ENCODE measurements at regions not wholly inside any gene's neighbourhood (a gene's known extent, or its start where the extent isn't known, plus 50 kb on each side); places are given as distances from the start of the nearest gene placed in this dataset.
"Not testable (repeated sequence)": the region's sequence is repeated elsewhere in the genome, so short reads cannot be mapped to it uniquely, and the experiment has no call there.

GRCh38 chr13:100954430-100955305 lies 280.1 kb upstream of the TMTC4 start:
- peaks cover under 1% of the 10 kb centered on the region for H3K27me3 Mint-ChIP-seq (ENCODE audit: low read depth)
- H3K4me1 Mint-ChIP-seq (ENCODE audit: low read depth): no peaks in the 10 kb centered on the region
- DNase-seq: no peak
- ATAC-seq: no peak
- no peaks in the 10 kb centered on the region for H3K9me3 Mint-ChIP-seq
- no peaks in the 10 kb centered on the region for H3K36me3 Mint-ChIP-seq (ENCODE audit: insufficient read depth)
- no peak overlapping the region for H3K4me3 Mint-ChIP-seq

- Mint-ChIP-seq H3K4me3 (no peak overlapping the region), H3K36me3 (ENCODE audit: insufficient read depth) (no peaks in the 10 kb centered on the region), H3K27me3 (ENCODE audit: low read depth) (no peaks in the 10 kb centered on the region), H3K9me3 (no peaks in the 10 kb centered on the region), H3K4me1 (ENCODE audit: low read depth) (no peaks in the 10 kb centered on the region)
- ATAC-seq: no peak
- no peak for DNase-seq
Measured at GRCh38 chr13:100951016-100951415, 276.4 kb upstream of the TMTC4 start.

- H3K27me3 Mint-ChIP-seq (ENCODE audit: low read depth); H3K9me3 Mint-ChIP-seq; H3K4me1 Mint-ChIP-seq (ENCODE audit: low read depth); DNase-seq; H3K36me3 Mint-ChIP-seq (ENCODE audit: insufficient read depth); ATAC-seq; H3K4me3 Mint-ChIP-seq: not testable (repeated sequence)
Measured at GRCh38 chr13:100948937-100949336, 274.3 kb upstream of the TMTC4 start.

GRCh38 chr13:100946588-100946987 lies 272.0 kb upstream of the TMTC4 start:
- Mint-ChIP-seq H3K4me3 (no peak overlapping the region), H3K4me1 (ENCODE audit: low read depth) (no peaks in the 10 kb centered on the region), H3K27me3 (ENCODE audit: low read depth) (no peaks in the 10 kb centered on the region), H3K9me3 (no peaks in the 10 kb centered on the region), H3K36me3 (ENCODE audit: insufficient read depth) (no peaks in the 10 kb centered on the region)
- ATAC-seq (no peak), DNase-seq (no peak)

GRCh38 chr13:100944791-100945345 lies 270.3 kb upstream of the TMTC4 start:
- ATAC-seq (no peak), DNase-seq (no peak)
- no peaks in the 10 kb centered on the region for H3K36me3 Mint-ChIP-seq (ENCODE audit: insufficient read depth)
- no peaks in the 10 kb centered on the region for H3K4me1 Mint-ChIP-seq (ENCODE audit: low read depth)
- no peaks in the 10 kb centered on the region for H3K9me3 Mint-ChIP-seq
- H3K4me3 Mint-ChIP-seq: no peak overlapping the region
- H3K27me3 Mint-ChIP-seq (ENCODE audit: low read depth): no peaks in the 10 kb centered on the region

- no peak for DNase-seq
- Mint-ChIP-seq H3K36me3 (ENCODE audit: insufficient read depth) (no peaks in the 10 kb centered on the region), H3K9me3 (no peaks in the 10 kb centered on the region), H3K4me1 (ENCODE audit: low read depth) (no peaks in the 10 kb centered on the region), H3K27me3 (ENCODE audit: low read depth) (no peaks in the 10 kb centered on the region), H3K4me3 (no peak overlapping the region)
- no peak for ATAC-seq
Measured at GRCh38 chr13:100942742-100943141, 268.1 kb upstream of the TMTC4 start.

GRCh38 chr13:100941377-100942368 lies 267.1 kb upstream of the TMTC4 start:
- H3K4me3 Mint-ChIP-seq: no peak overlapping the region
- no peak for DNase-seq
- no peaks in the 10 kb centered on the region for H3K4me1 Mint-ChIP-seq (ENCODE audit: low read depth)
- H3K9me3 Mint-ChIP-seq: no peaks in the 10 kb centered on the region
- no peaks in the 10 kb centered on the region for H3K36me3 Mint-ChIP-seq (ENCODE audit: insufficient read depth)
- no peaks in the 10 kb centered on the region for H3K27me3 Mint-ChIP-seq (ENCODE audit: low read depth)
- no peak for ATAC-seq

GRCh38 chr13:100940658-100941057 lies 266.1 kb upstream of the TMTC4 start:
- no peaks in the 10 kb centered on the region for H3K27me3 Mint-ChIP-seq (ENCODE audit: low read depth)

GRCh38 chr13:100933841-100934240 lies 259.2 kb upstream of the TMTC4 start:
- H3K4me3 Mint-ChIP-seq: no peak overlapping the region
- peaks cover 10% of the 10 kb centered on the region for H3K27me3 Mint-ChIP-seq (ENCODE audit: low read depth)
- no peak for DNase-seq
- H3K9me3 Mint-ChIP-seq: no peaks in the 10 kb centered on the region
- no peak for ATAC-seq
- no peaks in the 10 kb centered on the region for H3K36me3 Mint-ChIP-seq (ENCODE audit: insufficient read depth)
- no peaks in the 10 kb centered on the region for H3K4me1 Mint-ChIP-seq (ENCODE audit: low read depth)

More at GRCh38 chr13:100940658-100941057, 266.1 kb upstream of the TMTC4 start:
- no peaks in the 10 kb centered on the region for H3K9me3 Mint-ChIP-seq
- no peaks in the 10 kb centered on the region for H3K4me1 Mint-ChIP-seq (ENCODE audit: low read depth)
- no peak overlapping the region for H3K4me3 Mint-ChIP-seq
- no peak for DNase-seq
- no peak for ATAC-seq
- H3K36me3 Mint-ChIP-seq (ENCODE audit: insufficient read depth): no peaks in the 10 kb centered on the region

GRCh38 chr13:100922599-100922998 lies 248.0 kb upstream of the TMTC4 start:
- DNase-seq (no peak), ATAC-seq (no peak)

GRCh38 chr13:100921139-100921538 lies 246.5 kb upstream of the TMTC4 start:
- Mint-ChIP-seq H3K36me3 (ENCODE audit: insufficient read depth) (no peaks in the 10 kb centered on the region), H3K9me3 (no peaks in the 10 kb centered on the region), H3K4me3 (no peak overlapping the region), H3K27me3 (ENCODE audit: low read depth) (no peaks in the 10 kb centered on the region), H3K4me1 (ENCODE audit: low read depth) (no peaks in the 10 kb centered on the region)
- DNase-seq: no peak
- ATAC-seq: no peak

More at GRCh38 chr13:100922599-100922998, 248.0 kb upstream of the TMTC4 start:
- Mint-ChIP-seq H3K9me3 (no peaks in the 10 kb centered on the region), H3K36me3 (ENCODE audit: insufficient read depth) (no peaks in the 10 kb centered on the region), H3K4me3 (no peak overlapping the region), H3K4me1 (ENCODE audit: low read depth) (no peaks in the 10 kb centered on the region), H3K27me3 (ENCODE audit: low read depth) (peaks cover under 1% of the 10 kb centered on the region)

- peaks cover 4% of the 10 kb centered on the region for H3K27me3 Mint-ChIP-seq (ENCODE audit: low read depth)
- no peaks in the 10 kb centered on the region for H3K9me3 Mint-ChIP-seq
- no peak for DNase-seq
- no peak for ATAC-seq
- H3K36me3 Mint-ChIP-seq (ENCODE audit: insufficient read depth): no peaks in the 10 kb centered on the region
- H3K4me1 Mint-ChIP-seq (ENCODE audit: low read depth): no peaks in the 10 kb centered on the region
- H3K4me3 Mint-ChIP-seq: no peak overlapping the region
Measured at GRCh38 chr13:100917011-100917410, 242.4 kb upstream of the TMTC4 start.

- no peaks in the 10 kb centered on the region for H3K9me3 Mint-ChIP-seq
- no peaks in the 10 kb centered on the region for H3K36me3 Mint-ChIP-seq (ENCODE audit: insufficient read depth)
- no peaks in the 10 kb centered on the region for H3K4me1 Mint-ChIP-seq (ENCODE audit: low read depth)
- DNase-seq (no peak), ATAC-seq (no peak)
- H3K4me3 Mint-ChIP-seq: no peak overlapping the region
- H3K27me3 Mint-ChIP-seq (ENCODE audit: low read depth): peaks cover 11% of the 10 kb centered on the region
Measured at GRCh38 chr13:100913143-100913542, 238.5 kb upstream of the TMTC4 start.

GRCh38 chr13:100904293-100904976 lies 229.8 kb upstream of the TMTC4 start:
- Mint-ChIP-seq H3K36me3 (ENCODE audit: insufficient read depth) (no peaks in the 10 kb centered on the region), H3K27me3 (ENCODE audit: low read depth) (peaks cover 8% of the 10 kb centered on the region), H3K9me3 (no peaks in the 10 kb centered on the region), H3K4me1 (ENCODE audit: low read depth) (no peaks in the 10 kb centered on the region), H3K4me3 (no peak overlapping the region)
- ATAC-seq (no peak), DNase-seq (no peak)

Data from activated T-cell treated with anti-CD3 and anti-CD28 coated beads, Interleukin-2, amount 50 U/mL, for 4 hours (primary cell).